HG03520 (cell line): ENCODE measurements at regions not wholly inside any gene's neighbourhood (a gene's known extent, or its start where the extent isn't known, plus 50 kb on each side); places are given as distances from the start of the nearest gene placed in this dataset.
"Not testable (repeated sequence)": the region's sequence is repeated elsewhere in the genome, so short reads cannot be mapped to it uniquely, and the experiment has no call there.

ENCODE experiments used
- ATAC-seq: cut with Tn5 transposase; IDR thresholded peaks from one replicate; pipeline ENCODE4 v1.9.1; 2021; ENCODE audit warnings: mild to moderate bottlenecking, moderate library complexity; ENCODE audit not compliant: unreplicated experiment

GRCh38 chr3:21979706-21980105 lies 228.7 kb upstream of the ZNF385D start:
- no peak for ATAC-seq

- ATAC-seq, result no peak
Measured at GRCh38 chr3:21989341-21990042, 238.5 kb upstream of the ZNF385D start.

GRCh38 chr3:21991061-21991460 lies 240.1 kb upstream of the ZNF385D start:
- ATAC-seq, result no peak

- ATAC-seq, result no peak
Measured at GRCh38 chr3:21995079-21995607, 244.1 kb upstream of the ZNF385D start.

GRCh38 chr3:22007368-22007767 lies 256.4 kb upstream of the ZNF385D start:
- ATAC-seq, result no peak

GRCh38 chr3:22010997-22011396 lies 260.0 kb upstream of the ZNF385D start:
- no peak for ATAC-seq

GRCh38 chr3:22012471-22012870 lies 261.5 kb upstream of the ZNF385D start:
- ATAC-seq, result no peak

GRCh38 chr3:22013641-22014040 lies 262.6 kb upstream of the ZNF385D start:
- no peak for ATAC-seq

- ATAC-seq, result no peak
Measured at GRCh38 chr3:22016197-22016596, 265.2 kb upstream of the ZNF385D start.

- not testable (repeated sequence) for ATAC-seq
Measured at GRCh38 chr3:22024638-22025037, 273.6 kb upstream of the ZNF385D start.

GRCh38 chr3:22029480-22029879 lies 278.5 kb upstream of the ZNF385D start:
- no peak for ATAC-seq

GRCh38 chr3:22039161-22039560 lies 288.2 kb upstream of the ZNF385D start:
- ATAC-seq, result no peak

- ATAC-seq, result no peak
Measured at GRCh38 chr3:22040150-22040549, 289.1 kb upstream of the ZNF385D start.

- ATAC-seq, result no peak
Measured at GRCh38 chr3:22045882-22046281, 294.9 kb upstream of the ZNF385D start.

- ATAC-seq, result no peak
Measured at GRCh38 chr3:22063500-22063899, 312.5 kb upstream of the ZNF385D start.

GRCh38 chr3:22068619-22069018 lies 317.6 kb upstream of the ZNF385D start:
- no peak for ATAC-seq

- ATAC-seq, result no peak
Measured at GRCh38 chr3:22088204-22088603, 337.2 kb upstream of the ZNF385D start.

- peak; percentile 83 for ATAC-seq
Measured at GRCh38 chr3:22089284-22089683, 338.3 kb upstream of the ZNF385D start.

GRCh38 chr3:22091329-22091728 lies 340.3 kb upstream of the ZNF385D start:
- ATAC-seq, result no peak

GRCh38 chr3:22098021-22098420 lies 347.0 kb upstream of the ZNF385D start:
- no peak for ATAC-seq

- ATAC-seq, result no peak
Measured at GRCh38 chr3:22101351-22101750, 350.3 kb upstream of the ZNF385D start.

GRCh38 chr3:22101811-22102210 lies 350.8 kb upstream of the ZNF385D start:
- no peak for ATAC-seq

GRCh38 chr3:22103423-22103822 lies 352.4 kb upstream of the ZNF385D start:
- ATAC-seq, result no peak
